MM.1S (cell line): ENCODE measurements at regions not wholly inside any gene's neighbourhood (a gene's known extent, or its start where the extent isn't known, plus 50 kb on each side); places are given as distances from the start of the nearest gene placed in this dataset.

ENCODE experiments used
- DNase-seq: peaks from one replicate; pipeline ENCODE4 v3.0.0-alpha.2; 2015
- H2AFZ ChIP-seq: fragments of 300-600 bp; sonication (generic); 2 replicates; pipeline ENCODE4 v1.6.0; 2016; ENCODE audit warnings: antibody characterized with exemption, low read length
- H3F3A ChIP-seq: fragments of 300-600 bp; sonication (generic); 2 replicates; pipeline ENCODE4 v1.6.1; 2016; ENCODE audit warnings: mild to moderate bottlenecking, antibody characterized with exemption, low read length, moderate library complexity, mixed read lengths; ENCODE audit not compliant: insufficient read depth
- H3K27ac ChIP-seq: fragments of 300-600 bp; sonication (generic); 2 replicates; pipeline ENCODE4 v1.5.1; 2016; ENCODE audit warnings: mild to moderate bottlenecking, low read length
- H3K27me3 ChIP-seq: fragments of 300-600 bp; sonication (generic); replicated peaks from 2 replicates; pipeline ENCODE4 v1.6.0; 2016; ENCODE audit warnings: low read length; ENCODE audit not compliant: insufficient read depth
- H3K36me3 ChIP-seq: fragments of 300-600 bp; sonication (generic); replicated peaks from 2 replicates; pipeline ENCODE4 v1.6.1; 2016; ENCODE audit warnings: mild to moderate bottlenecking, low read length, mixed read lengths; ENCODE audit not compliant: insufficient read depth
- H3K4me1 ChIP-seq: fragments of 300-600 bp; sonication (generic); 2 replicates; pipeline ENCODE4 v1.6.1; 2016; ENCODE audit warnings: low read length, mixed read lengths
- H3K4me2 ChIP-seq: fragments of 300-600 bp; sonication (generic); 2 replicates; pipeline ENCODE4 v1.6.0; 2016; ENCODE audit warnings: low read depth, low read length
- H3K4me3 ChIP-seq: fragments of 300-600 bp; sonication (generic); 2 replicates; pipeline ENCODE4 v1.5.1; 2016; ENCODE audit warnings: low read length, mixed read lengths
- H3K79me2 ChIP-seq: fragments of 300-600 bp; sonication (generic); 2 replicates; pipeline ENCODE4 v1.6.1; 2016; ENCODE audit warnings: mixed run types, low read length, mixed read lengths
- H3K9ac ChIP-seq: fragments of 300-600 bp; sonication (generic); 2 replicates; pipeline ENCODE4 v1.6.1; 2016; ENCODE audit warnings: low read length, mixed read lengths
- H3K9me2 ChIP-seq: fragments of 300-600 bp; sonication (generic); replicated peaks from 2 replicates; pipeline ENCODE4 v1.6.1; 2016; ENCODE audit warnings: mild to moderate bottlenecking, low read length, mixed read lengths; ENCODE audit not compliant: insufficient read depth
- H3K9me3 ChIP-seq: fragments of 300-600 bp; sonication (generic); replicated peaks from 2 replicates; pipeline ENCODE4 v1.6.1; 2016; ENCODE audit warnings: mild to moderate bottlenecking, low read length, mixed read lengths; ENCODE audit not compliant: insufficient read depth
- H4K20me1 ChIP-seq: fragments of 300-600 bp; sonication (generic); 2 replicates; pipeline ENCODE4 v1.6.1; 2016; ENCODE audit warnings: mild to moderate bottlenecking, low read length, moderate library complexity, mixed read lengths; ENCODE audit not compliant: insufficient read depth
- EZH2 ChIP-seq: fragments of 300-600 bp; sonication (generic); optimal IDR thresholded peaks from 2 replicates; pipeline ENCODE3; 2017; ENCODE audit warnings: low read depth, mild to moderate bottlenecking, antibody characterized with exemption, low read length, mixed read lengths
- EZH2phosphoT487 ChIP-seq: fragments of 300-600 bp; sonication (generic); IDR thresholded peaks from 2 replicates; pipeline ENCODE4 v1.6.1; 2018; ENCODE audit warnings: antibody characterized with exemption, low read length
- TF ChIP-seq, protein P1 (sequence below): fragments of 300-600 bp; sonication (generic); IDR thresholded peaks from 2 replicates; pipeline ENCODE4 v1.5.1; 2016; ENCODE audit warnings: antibody characterized with exemption, low read length, mixed read lengths

DNA sequence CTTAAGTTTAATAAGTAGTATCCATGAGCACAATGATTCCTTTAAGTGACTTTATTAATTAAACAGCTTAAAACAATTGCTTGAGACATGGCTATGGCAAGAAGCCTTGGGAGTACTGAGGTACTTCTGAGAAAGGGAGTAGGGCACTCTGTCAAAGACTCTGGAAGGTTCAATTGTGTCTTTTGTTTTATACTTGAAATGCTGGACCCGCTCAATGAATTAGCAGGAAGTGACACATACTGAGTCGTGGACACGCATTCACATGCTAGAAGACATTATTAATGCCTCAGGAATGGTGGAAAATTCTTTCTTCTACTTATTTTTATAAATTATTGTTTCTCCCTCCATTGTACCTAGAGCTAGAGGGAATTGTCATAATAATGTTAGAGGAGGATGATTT is 347.3 kb upstream of the ZNF608 start:
- no peak for TF ChIP-seq EZH2
- TF ChIP-seq, protein P1, sequence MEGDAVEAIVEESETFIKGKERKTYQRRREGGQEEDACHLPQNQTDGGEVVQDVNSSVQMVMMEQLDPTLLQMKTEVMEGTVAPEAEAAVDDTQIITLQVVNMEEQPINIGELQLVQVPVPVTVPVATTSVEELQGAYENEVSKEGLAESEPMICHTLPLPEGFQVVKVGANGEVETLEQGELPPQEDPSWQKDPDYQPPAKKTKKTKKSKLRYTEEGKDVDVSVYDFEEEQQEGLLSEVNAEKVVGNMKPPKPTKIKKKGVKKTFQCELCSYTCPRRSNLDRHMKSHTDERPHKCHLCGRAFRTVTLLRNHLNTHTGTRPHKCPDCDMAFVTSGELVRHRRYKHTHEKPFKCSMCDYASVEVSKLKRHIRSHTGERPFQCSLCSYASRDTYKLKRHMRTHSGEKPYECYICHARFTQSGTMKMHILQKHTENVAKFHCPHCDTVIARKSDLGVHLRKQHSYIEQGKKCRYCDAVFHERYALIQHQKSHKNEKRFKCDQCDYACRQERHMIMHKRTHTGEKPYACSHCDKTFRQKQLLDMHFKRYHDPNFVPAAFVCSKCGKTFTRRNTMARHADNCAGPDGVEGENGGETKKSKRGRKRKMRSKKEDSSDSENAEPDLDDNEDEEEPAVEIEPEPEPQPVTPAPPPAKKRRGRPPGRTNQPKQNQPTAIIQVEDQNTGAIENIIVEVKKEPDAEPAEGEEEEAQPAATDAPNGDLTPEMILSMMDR: no peak
- no peak for TF ChIP-seq EZH2phosphoT487
- no peaks in the 10 kb centered on the region for H3K4me1 ChIP-seq
- no peaks in the 10 kb centered on the region for H3K79me2 ChIP-seq
- H3K36me3 ChIP-seq: no peaks in the 10 kb centered on the region
- H3K9ac ChIP-seq: no peak overlapping the region
- H3K4me3 ChIP-seq: no peak overlapping the region
- no peaks in the 10 kb centered on the region for H3K27me3 ChIP-seq
- no peaks in the 10 kb centered on the region for H4K20me1 ChIP-seq
- no peaks in the 10 kb centered on the region for H3F3A ChIP-seq
- no peak overlapping the region for H2AFZ ChIP-seq
- no peaks in the 10 kb centered on the region for H3K9me3 ChIP-seq
- H3K27ac ChIP-seq: no peak overlapping the region
- no peak overlapping the region for H3K4me2 ChIP-seq
- H3K9me2 ChIP-seq: no peaks in the 10 kb centered on the region
- DNase-seq: no peak

DNA sequence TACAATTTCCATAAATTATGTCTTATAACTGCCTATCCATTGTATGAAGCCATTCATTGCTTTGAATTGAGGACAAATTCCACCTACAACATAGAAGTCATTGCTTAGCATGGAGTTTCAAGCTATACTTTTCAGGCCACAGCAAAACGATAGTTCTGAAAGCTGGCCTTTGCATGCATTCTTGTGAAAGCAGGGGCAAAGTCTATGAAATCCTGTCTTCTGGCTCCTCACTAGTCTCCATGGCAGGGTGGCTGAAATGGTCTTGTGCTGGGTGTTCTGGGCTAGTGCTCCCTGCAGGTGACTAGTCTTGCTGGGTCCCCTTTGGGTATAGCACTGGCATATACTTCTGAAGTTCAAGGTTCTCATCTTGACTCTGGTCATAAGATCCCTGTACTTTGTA is 353.9 kb upstream of the ZNF608 start:
- no peaks in the 10 kb centered on the region for H3K79me2 ChIP-seq
- no peak for TF ChIP-seq EZH2
- TF ChIP-seq, protein P1: no peak
- no peak for TF ChIP-seq EZH2phosphoT487
- no peaks in the 10 kb centered on the region for H3K4me1 ChIP-seq
- no peaks in the 10 kb centered on the region for H3K36me3 ChIP-seq
- H2AFZ ChIP-seq: no peak overlapping the region
- H3K4me3 ChIP-seq: no peak overlapping the region
- no peaks in the 10 kb centered on the region for H3K9me2 ChIP-seq
- DNase-seq: no peak
- H3K9ac ChIP-seq: no peak overlapping the region
- H4K20me1 ChIP-seq: no peaks in the 10 kb centered on the region
- no peak overlapping the region for H3K4me2 ChIP-seq
- H3K27me3 ChIP-seq: no peaks in the 10 kb centered on the region
- no peaks in the 10 kb centered on the region for H3K9me3 ChIP-seq
- no peak overlapping the region for H3K27ac ChIP-seq
- H3F3A ChIP-seq: no peaks in the 10 kb centered on the region

DNA sequence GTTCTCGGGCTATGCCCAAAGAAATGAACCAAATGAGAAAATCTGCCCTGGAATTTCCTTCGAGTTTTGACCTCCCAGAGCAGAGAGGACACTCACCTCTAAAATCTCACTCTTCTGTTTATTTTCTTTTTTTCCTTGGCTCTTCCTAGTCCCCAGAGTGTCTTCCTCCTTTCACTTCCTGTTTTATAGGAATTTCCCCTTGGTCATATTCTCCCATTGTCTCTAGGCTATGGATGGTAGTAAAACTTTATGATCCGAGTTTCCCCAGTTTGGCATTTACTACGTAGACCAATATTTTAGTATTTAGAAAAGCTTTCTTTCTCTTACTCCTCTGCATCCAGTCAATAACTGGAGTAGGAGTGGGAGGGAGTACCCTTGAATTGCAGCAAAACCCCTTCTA is 354.5 kb upstream of the ZNF608 start:
- Histone ChIP-seq H3K9me2 (no peaks in the 10 kb centered on the region), H3K9me3 (no peaks in the 10 kb centered on the region), H3K4me2 (no peak overlapping the region), H3K79me2 (no peaks in the 10 kb centered on the region), H3K36me3 (no peaks in the 10 kb centered on the region), H3K4me1 (no peaks in the 10 kb centered on the region), H3K27ac (no peak overlapping the region), H4K20me1 (no peaks in the 10 kb centered on the region), H2AFZ (no peak overlapping the region), H3K27me3 (no peaks in the 10 kb centered on the region), H3K9ac (no peak overlapping the region), H3K4me3 (no peak overlapping the region), H3F3A (no peaks in the 10 kb centered on the region)
- TF ChIP-seq, protein P1: no peak
- no peak for DNase-seq

DNA sequence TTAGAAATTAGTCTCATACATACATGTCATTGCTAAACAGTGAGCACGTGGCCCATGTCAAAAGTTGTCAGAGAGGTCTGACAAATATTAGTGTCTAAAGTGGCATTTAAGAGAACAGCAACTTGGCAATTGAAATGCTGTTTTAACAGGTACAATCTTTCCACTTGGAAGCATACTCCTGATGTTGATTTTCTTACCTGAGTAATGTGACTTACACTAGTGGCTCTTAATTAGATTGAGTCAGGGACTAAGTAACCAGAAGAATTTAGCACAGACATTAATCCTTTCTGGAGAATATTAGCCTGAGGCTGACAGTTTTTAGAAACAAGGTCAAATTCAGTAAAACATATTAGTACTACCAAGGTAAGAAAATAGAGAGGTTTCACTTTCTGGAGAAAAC is 357.0 kb upstream of the ZNF608 start:
- no peaks in the 10 kb centered on the region for H3F3A ChIP-seq
- no peaks in the 10 kb centered on the region for H3K9me2 ChIP-seq
- H3K9me3 ChIP-seq: no peaks in the 10 kb centered on the region
- H3K9ac ChIP-seq: no peak overlapping the region
- H3K36me3 ChIP-seq: no peaks in the 10 kb centered on the region
- H2AFZ ChIP-seq: no peak overlapping the region
- no peak overlapping the region for H3K4me2 ChIP-seq
- H3K4me1 ChIP-seq: no peaks in the 10 kb centered on the region
- H3K79me2 ChIP-seq: no peaks in the 10 kb centered on the region
- H3K4me3 ChIP-seq: no peak overlapping the region
- TF ChIP-seq EZH2 (no peak), EZH2phosphoT487 (no peak)
- TF ChIP-seq, protein P1: no peak
- no peak for DNase-seq
- H4K20me1 ChIP-seq: no peaks in the 10 kb centered on the region
- no peak overlapping the region for H3K27ac ChIP-seq
- no peaks in the 10 kb centered on the region for H3K27me3 ChIP-seq
